Esophagus squamous epithelium (tissue), 5 donors: ENCODE measurements at regions not wholly inside any gene's neighbourhood (a gene's known extent, or its start where the extent isn't known, plus 50 kb on each side); places are given as distances from the start of the nearest gene placed in this dataset.

Experiments used
- DNase-seq: peaks from one replicate; lab custom pipeline; 2025; lab: John Stamatoyannopoulos, UW
- H3K27ac ChIP-seq, 4 donors: fragments of 200-600 bp; sonication (generic); one replicate each; pipeline ENCODE4 v1.5.1; 2016 to 2019; ENCODE audit warnings: mild to moderate bottlenecking in 1 of 4
- H3K27me3 ChIP-seq, 4 donors: fragments of 200-600 bp; sonication (generic); 1 replicate in 3 of 4; 2 replicates in 1 of 4; pipeline versions ENCODE4 v1.5.1 to v1.6.0; 2017 to 2021; ENCODE audit warnings: antibody characterized with exemption in 1 of 4
- H3K36me3 ChIP-seq, 3 donors: fragments of 200-600 bp; sonication (generic); one replicate each; pipeline ENCODE4 v1.5.1; 2016 to 2019
- H3K4me1 ChIP-seq, 3 donors: fragments of 200-600 bp; sonication (generic); one replicate each; pipeline ENCODE4 v1.5.1; 2017 to 2019
- H3K4me3 ChIP-seq, 4 donors: fragments of 200-600 bp; sonication (generic); 1 replicate in 3 of 4; 2 replicates in 1 of 4; pipeline ENCODE4 v1.5.1; 2016 to 2019; ENCODE audit warnings: mild to moderate bottlenecking in 2 of 4, moderate library complexity in 1 of 4
- H3K9me3 ChIP-seq, 3 donors: fragments of 200-600 bp; sonication (generic); one replicate each; pipeline ENCODE4 v1.5.1; 2016 to 2019
- CTCF ChIP-seq, 6 experiments: fragments of 450-650 bp in 4 of 6; fragments of 200-600 bp in 2 of 6; sonication (generic) in 2 of 6; IDR thresholded peaks; one replicate each; pipeline ENCODE4 v1.5.1; 2016 to 2019; ENCODE audit warnings: antibody characterized with exemption in 6 of 6, mild to moderate bottlenecking in 4 of 6, moderate library complexity in 4 of 6
- POLR2A ChIP-seq, 4 donors: fragments of 450-650 bp; IDR thresholded peaks; one replicate each; pipeline ENCODE4 v1.6.1; 2017; ENCODE audit warnings: antibody characterized with exemption in 4 of 4, mild to moderate bottlenecking in 4 of 4, moderate library complexity in 3 of 4
- WGBS, 2 donors: methylation state at CpG; one replicate each; pipeline ENCODE4 v1.1.5; 2018; 5-methylcytosine and 5-hydroxymethylcytosine counted together
- intact Hi-C: fragments of 100-400 bp; cut with DNase I; formaldehyde crosslinking; loops from one replicate; pipeline ENCODE4 v1.15.0; 2022
- donor health status: DM: yes; HTN: yes; CAD: no.

- Histone ChIP-seq H3K27ac (no peak overlapping the region), H3K4me3 (no peak overlapping the region), H3K4me1 (peaks cover 0 to 3% (median 0%) of the 10 kb centered on the region in 3 donors), H3K36me3 (no peaks in the 10 kb centered on the region), H3K9me3 (no peaks in the 10 kb centered on the region), H3K27me3 (no peaks in the 10 kb centered on the region)
- TF ChIP-seq POLR2A (IDR thresholded peaks at IDR 0.05) (no peak), CTCF (IDR thresholded peaks at IDR 0.05) (no peak)
- DNase-seq, result no peak
- WGBS, 2 donors, result 78 to 79% methylated on average over 4 of the region's 4 CpGs
- intact Hi-C loops, result no loop called here
Measured at GRCh38 chr3:194970066-194970465, 284.4 kb downstream of the FAM43A start.

- H3K9me3 ChIP-seq, result no peaks in the 10 kb centered on the region
- no peak for DNase-seq
- 75 to 88% methylated on average over 5 of the region's 5 CpGs for WGBS, 2 donors
Measured at GRCh38 chr3:194971009-194971408, 285.3 kb downstream of the FAM43A start.

GRCh38 chr3:194971965-194972364, 286.3 kb downstream of the FAM43A start:
- no peak for DNase-seq
- H3K9me3 ChIP-seq, result no peaks in the 10 kb centered on the region
- H3K4me1 ChIP-seq, result peaks cover 3 to 17% (median 4%) of the 10 kb centered on the region in 3 donors
- WGBS, 2 donors, result 87 to 91% methylated on average over 5 to 6 of the region's 6 CpGs
- H3K27ac ChIP-seq, result no peak overlapping the region
- no peak overlapping the region for H3K4me3 ChIP-seq
- no peaks in the 10 kb centered on the region for H3K36me3 ChIP-seq
- intact Hi-C loops, result no loop called here
- TF ChIP-seq CTCF (IDR thresholded peaks at IDR 0.05), result no peak
- TF ChIP-seq POLR2A (IDR thresholded peaks at IDR 0.05), result no peak
- H3K27me3 ChIP-seq, result no peaks in the 10 kb centered on the region

More at GRCh38 chr3:194971009-194971408, 285.3 kb downstream of the FAM43A start:
- H3K36me3 ChIP-seq, result no peaks in the 10 kb centered on the region
- H3K27ac ChIP-seq, result no peak overlapping the region
- no peak overlapping the region for H3K4me3 ChIP-seq
- intact Hi-C loops, result no loop called here
- TF ChIP-seq POLR2A (IDR thresholded peaks at IDR 0.05), result no peak
- no peak for TF ChIP-seq CTCF (IDR thresholded peaks at IDR 0.05)
- peaks cover under 1 to 8% (median 3%) of the 10 kb centered on the region in 3 donors for H3K4me1 ChIP-seq
- no peaks in the 10 kb centered on the region for H3K27me3 ChIP-seq

GRCh38 chr3:194972641-194973040, 287.0 kb downstream of the FAM43A start:
- H3K27ac ChIP-seq, result no peak overlapping the region
- H3K4me1 ChIP-seq, result peaks cover 0 to 17% (median 4%) of the 10 kb centered on the region in 3 donors
- 62 to 84% methylated on average over 6 of the region's 6 CpGs for WGBS, 2 donors
- no peaks in the 10 kb centered on the region for H3K9me3 ChIP-seq
- TF ChIP-seq POLR2A (IDR thresholded peaks at IDR 0.05) (no peak), CTCF (IDR thresholded peaks at IDR 0.05) (no peak)
- no peak overlapping the region for H3K4me3 ChIP-seq
- no peaks in the 10 kb centered on the region for H3K27me3 ChIP-seq
- intact Hi-C loops, result no loop called here
- DNase-seq, result no peak
- H3K36me3 ChIP-seq, result no peaks in the 10 kb centered on the region

GRCh38 chr3:194973366-194974000, 287.8 kb downstream of the FAM43A start:
- WGBS, 2 donors, result 83 to 89% methylated on average over 9 to 12 of the region's 12 CpGs
- TF ChIP-seq POLR2A (IDR thresholded peaks at IDR 0.05), result no peak
- TF ChIP-seq CTCF (IDR thresholded peaks at IDR 0.05), result no peak

More at GRCh38 chr3:194973366-194974000, 287.8 kb downstream of the FAM43A start:
- H3K4me3 ChIP-seq, result no peak overlapping the region
- no peaks in the 10 kb centered on the region for H3K9me3 ChIP-seq
- H3K27me3 ChIP-seq, result no peaks in the 10 kb centered on the region
- intact Hi-C loops, result no loop called here
- H3K27ac ChIP-seq, result no peak overlapping the region
- DNase-seq, result no peak
- peaks cover 0 to 17% (median 4%) of the 10 kb centered on the region in 3 donors for H3K4me1 ChIP-seq
- H3K36me3 ChIP-seq, result no peaks in the 10 kb centered on the region
